OCI-M1 (cell line): ENCODE measurements at regions not wholly inside any gene's neighbourhood (a gene's known extent, or its start where the extent isn't known, plus 50 kb on each side); places are given as distances from the start of the nearest gene placed in this dataset.
"Not testable (repeated sequence)": the region's sequence is repeated elsewhere in the genome, so short reads cannot be mapped to it uniquely, and the experiment has no call there.

ENCODE experiments used
- DNase-seq: peaks from one replicate; lab custom pipeline; 2025; lab: John Stamatoyannopoulos, UW

- DNase-seq = no peak
Measured at GRCh38 chr9:108803428-108804065, 52.2 kb downstream of the ACTL7B start.

GRCh38 chr9:108802967-108803366 lies 52.8 kb downstream of the ACTL7B start:
- DNase-seq = no peak

GRCh38 chr9:108801949-108802348 lies 53.8 kb downstream of the ACTL7B start:
- DNase-seq = no peak

GRCh38 chr9:108800632-108801099 lies 55.1 kb downstream of the ACTL7B start:
- no peak for DNase-seq

- DNase-seq = no peak
Measured at GRCh38 chr9:108793573-108793972, 62.2 kb downstream of the ACTL7B start.

GRCh38 chr9:108789742-108790141 lies 66.0 kb downstream of the ACTL7B start:
- no peak for DNase-seq

GRCh38 chr9:108787690-108788048 lies 68.1 kb downstream of the ACTL7B start:
- no peak for DNase-seq

GRCh38 chr9:108786901-108787689 lies 68.7 kb downstream of the ACTL7B start:
- DNase-seq = no peak

- DNase-seq = no peak
Measured at GRCh38 chr9:108786322-108786721, 69.5 kb downstream of the ACTL7B start.

- peak; percentile 8 for DNase-seq
Measured at GRCh38 chr9:108784998-108785397, 70.8 kb downstream of the ACTL7B start.

GRCh38 chr9:108783731-108784495 lies 71.9 kb downstream of the ACTL7B start:
- no peak for DNase-seq

GRCh38 chr9:108783326-108783725 lies 72.5 kb downstream of the ACTL7B start:
- DNase-seq = no peak

GRCh38 chr9:108780942-108781734 lies 74.6 kb downstream of the ACTL7B start:
- DNase-seq = no peak

- no peak for DNase-seq
Measured at GRCh38 chr9:108779551-108780325, 76.0 kb downstream of the ACTL7B start.

- DNase-seq = peak; percentile 79
Measured at GRCh38 chr9:108776920-108777639, 78.7 kb downstream of the ACTL7B start.

GRCh38 chr9:108775901-108776306 lies 79.9 kb downstream of the ACTL7B start:
- DNase-seq = no peak

- DNase-seq = not testable (repeated sequence)
Measured at GRCh38 chr9:108774088-108774487, 81.7 kb downstream of the ACTL7B start.

- DNase-seq = no peak
Measured at GRCh38 chr9:108772301-108772894, 83.4 kb downstream of the ACTL7B start.

- no peak for DNase-seq
Measured at GRCh38 chr9:108768744-108769143, 87.0 kb downstream of the ACTL7B start.

- no peak for DNase-seq
Measured at GRCh38 chr9:108766626-108767161, 89.1 kb downstream of the ACTL7B start.
